H1 (cell line): ENCODE measurements at regions not wholly inside any gene's neighbourhood (a gene's known extent, or its start where the extent isn't known, plus 50 kb on each side); places are given as distances from the start of the nearest gene placed in this dataset.

Experiments
- CTCF ChIA-PET: fragments of 300-600 bp; sonication (Branson Sonifier 250); formaldehyde crosslinking; loops from one replicate; lab custom pipeline; 2021; ENCODE audit not compliant: partially characterized antibody; lab: Charles Lee
- POLR2A ChIA-PET: fragments of 300-600 bp; sonication (Branson Sonifier 250); formaldehyde crosslinking; loops from one replicate; lab custom pipeline; 2021; ENCODE audit warnings: inconsistent platforms; ENCODE audit not compliant: partially characterized antibody; lab: Charles Lee
- DNase-seq, 2 experiments: peaks; one replicate each; pipeline versions ENCODE4 v3.0.0 to v3.0.0-alpha.2; 2010 to 2022; ENCODE audit warnings: low spot score in 2 of 2, low read depth in 1 of 2, mixed read lengths in 1 of 2
- FAIRE-seq: peaks from 2 replicates; lab custom pipeline; 2011; peaks lifted over from hg19 to GRCh38; lab: Jason Lieb, UNC
- H2AFZ ChIP-seq: 2 replicates; pipeline ENCODE4 v1.8.1; 2012; ENCODE audit warnings: low read length, inconsistent platforms
- H2AK5ac ChIP-seq: 2 replicates; pipeline ENCODE4 v1.6.1; 2013; ENCODE audit warnings: low read depth, low read length
- H2BK120ac ChIP-seq: replicated peaks from 2 replicates; pipeline ENCODE3; 2013; ENCODE audit warnings: low read depth, low read length, inconsistent platforms
- H2BK12ac ChIP-seq: 2 replicates; pipeline ENCODE4 v1.6.1; 2013; ENCODE audit warnings: low read depth, low read length
- H2BK15ac ChIP-seq: 2 replicates; pipeline ENCODE4 v1.6.1; 2013; ENCODE audit warnings: low read length
- H2BK20ac ChIP-seq: 2 replicates; pipeline ENCODE4 v1.6.1; 2013; ENCODE audit warnings: low read length
- H2BK5ac ChIP-seq: 2 replicates; pipeline ENCODE4 v1.6.1; 2013; ENCODE audit warnings: low read depth, low read length
- H3K14ac ChIP-seq: 2 replicates; pipeline ENCODE4 v1.6.1; 2013; ENCODE audit warnings: inconsistent platforms; ENCODE audit not compliant: insufficient read length
- H3K18ac ChIP-seq: 2 replicates; pipeline ENCODE4 v1.6.1; 2013; ENCODE audit warnings: low read length; ENCODE audit errors: extremely low read depth
- H3K23ac ChIP-seq: 2 replicates; pipeline ENCODE4 v1.6.1; 2013; ENCODE audit warnings: inconsistent platforms; ENCODE audit not compliant: insufficient read length
- H3K23me2 ChIP-seq: 2 replicates; pipeline ENCODE4 v1.6.1; 2013; ENCODE audit warnings: low read depth, low read length
- H3K27ac ChIP-seq: 2 replicates; pipeline ENCODE4 v1.6.1; 2011; ENCODE audit warnings: low read depth, low read length, inconsistent platforms
- H3K27me3 ChIP-seq, 4 experiments: replicated peaks in 1 of 4; 1 replicate in 1 of 4; 2 replicates in 3 of 4; pipeline versions ENCODE4 v1.6.1 to v1.8.1; 2011 to 2013; ENCODE audit warnings: low read length in 3 of 4, mild to moderate bottlenecking in 3 of 4, inconsistent platforms in 2 of 4, mixed read lengths in 2 of 4, moderate library complexity in 1 of 4; ENCODE audit not compliant: control insufficient read depth in 3 of 4, insufficient read depth in 3 of 4; ENCODE audit errors: extremely low read depth in 1 of 4
- H3K36me3 ChIP-seq, 4 experiments: 2 replicates each; pipeline versions ENCODE4 v1.6.1 to v1.8.1; 2011 to 2013; ENCODE audit warnings: mild to moderate bottlenecking in 4 of 4, low read length in 3 of 4, moderate library complexity in 2 of 4, control low read depth in 1 of 4, inconsistent platforms in 1 of 4; ENCODE audit not compliant: insufficient read depth in 4 of 4, control insufficient read depth in 2 of 4
- H3K4ac ChIP-seq: replicated peaks from 2 replicates; pipeline ENCODE3; 2013; ENCODE audit warnings: low read length, low read depth, mixed read lengths, inconsistent platforms; ENCODE audit not compliant: insufficient read length
- H3K4me1 ChIP-seq, 4 experiments: replicated peaks in 1 of 4; 1 replicate in 1 of 4; 2 replicates in 3 of 4; pipeline versions ENCODE4 v1.6.1 to v1.8.1; 2011 to 2013; ENCODE audit warnings: low read length in 3 of 4, inconsistent platforms in 2 of 4, mixed read lengths in 1 of 4; ENCODE audit not compliant: insufficient read depth in 4 of 4, control insufficient read depth in 3 of 4
- H3K4me2 ChIP-seq, 2 experiments: 2 replicates each; pipeline versions ENCODE4 v1.6.1 to v1.8.1; 2011 to 2013; ENCODE audit warnings: low read depth in 2 of 2, low read length in 2 of 2, control low read depth in 1 of 2, inconsistent platforms in 1 of 2, mild to moderate bottlenecking in 1 of 2; ENCODE audit not compliant: insufficient read depth in 1 of 2
- H3K4me3 ChIP-seq, 4 experiments: fragments of 200-600, 300-600 bp in 1 of 4; sonication (generic), shearing (Covaris generic), sonication (Bioruptor Twin) in 1 of 4; 2 replicates each; pipeline versions ENCODE4 v1.5.1 to v1.8.1; 2011 to 2016; ENCODE audit warnings: low read length in 4 of 4, low read depth in 3 of 4, control low read depth in 2 of 4, inconsistent platforms in 2 of 4, mild to moderate bottlenecking in 2 of 4, mixed read lengths in 1 of 4, moderate library complexity in 1 of 4; ENCODE audit not compliant: insufficient read depth in 2 of 4; ENCODE audit errors: extremely low read depth in 1 of 4
- H3K56ac ChIP-seq: replicated peaks from 2 replicates; pipeline ENCODE3; 2013; ENCODE audit warnings: low read depth, mild to moderate bottlenecking, mixed read lengths, low read length, inconsistent platforms; ENCODE audit not compliant: insufficient read length
- H3K79me1 ChIP-seq: 2 replicates; pipeline ENCODE4 v1.6.1; 2013; ENCODE audit warnings: low read depth, low read length, control low read depth
- H3K79me2 ChIP-seq, 2 experiments: 2 replicates each; pipeline versions ENCODE4 v1.6.1 to v1.8.1; 2012 to 2013; ENCODE audit warnings: low read length in 2 of 2, mild to moderate bottlenecking in 2 of 2, inconsistent platforms in 1 of 2; ENCODE audit not compliant: insufficient read depth in 2 of 2, control insufficient read depth in 1 of 2
- H3K9ac ChIP-seq, 4 experiments: replicated peaks in 1 of 4; 1 replicate in 1 of 4; 2 replicates in 3 of 4; pipeline versions ENCODE4 v1.6.1 to v1.8.1; 2011 to 2013; ENCODE audit warnings: low read depth in 3 of 4, low read length in 3 of 4, control low read depth in 2 of 4, mild to moderate bottlenecking in 2 of 4, moderate library complexity in 2 of 4, inconsistent platforms in 1 of 4; ENCODE audit errors: extremely low read depth in 1 of 4
- H3K9me3 ChIP-seq, 2 experiments: 2 replicates each; pipeline versions ENCODE4 v1.6.1 to v1.8.1; 2012 to 2013; ENCODE audit warnings: mild to moderate bottlenecking in 2 of 2, moderate library complexity in 2 of 2, control low read depth in 1 of 2, inconsistent platforms in 1 of 2, low read depth in 1 of 2, low read length in 1 of 2, mixed read lengths in 1 of 2; ENCODE audit not compliant: insufficient read depth in 2 of 2
- H4K20me1 ChIP-seq, 2 experiments: replicated peaks in 1 of 2; 2 replicates each; pipeline versions ENCODE3 to v1.8.1; 2011 to 2013; ENCODE audit warnings: inconsistent platforms in 2 of 2, low read length in 2 of 2, mild to moderate bottlenecking in 1 of 2; ENCODE audit not compliant: insufficient read depth in 2 of 2, control insufficient read depth in 1 of 2
- H4K5ac ChIP-seq: 2 replicates; pipeline ENCODE4 v1.6.1; 2013; ENCODE audit warnings: low read length, low read depth, mixed read lengths, inconsistent platforms; ENCODE audit not compliant: insufficient read length
- H4K8ac ChIP-seq: 2 replicates; pipeline ENCODE4 v1.8.0; 2013; ENCODE audit warnings: mild to moderate bottlenecking, moderate library complexity, low read length, inconsistent platforms; ENCODE audit not compliant: insufficient read depth; ENCODE audit errors: extremely low read depth
- H4K91ac ChIP-seq: replicated peaks from 2 replicates; pipeline ENCODE3; 2013; ENCODE audit warnings: low read length, mixed read lengths, inconsistent platforms; ENCODE audit not compliant: insufficient read length
- ATF3 ChIP-seq: IDR thresholded peaks from 2 replicates; pipeline ENCODE4 v1.6.1; 2011; ENCODE audit warnings: low read depth, mild to moderate bottlenecking, low read length; ENCODE audit not compliant: insufficient read depth
- GTF2F1 ChIP-seq: IDR thresholded peaks from 2 replicates; pipeline ENCODE4 v1.6.1; 2012; ENCODE audit warnings: low read depth, low read length, improper control_type of control experiment, borderline replicate concordance
- NANOG ChIP-seq: IDR thresholded peaks from 2 replicates; pipeline ENCODE4 v1.6.1; 2011; ENCODE audit warnings: low read length, low read depth, mild to moderate bottlenecking, inconsistent platforms; ENCODE audit not compliant: insufficient read depth, poor library complexity, severe bottlenecking
- WGBS, 2 experiments: shearing (Covaris generic) in 1 of 2; methylation state at CpG; one replicate each; pipeline versions ENCODE4 v1.1.6 to v1.1.7; 2013 to 2015; ENCODE audit warnings: low lambda C conversion rate in 2 of 2, mixed read lengths in 2 of 2, inconsistent platforms in 1 of 2, low coverage in 1 of 2, missing lambda C conversion rate in 1 of 2; ENCODE audit not compliant: insufficient replicate concordance in 2 of 2, insufficient coverage in 1 of 2, insufficient read length in 1 of 2; ENCODE audit errors: extremely low coverage in 1 of 2, missing lambda C conversion rate in 1 of 2; 5-methylcytosine and 5-hydroxymethylcytosine counted together

GRCh38 chr17:26782153-26782552, 511.8 kb upstream of the WSB1 start:
- Histone ChIP-seq H2BK5ac (no peak overlapping the region), H2BK15ac (no peak overlapping the region), H2AFZ (no peak overlapping the region), H3K23me2 (peaks cover 15% of the 10 kb centered on the region; the same call in 1 of the 2 replicates), H3K4me1 (no peaks in the 10 kb centered on the region), H2BK20ac (no peak overlapping the region), H4K91ac (no peak overlapping the region), H3K18ac (no peak overlapping the region), H4K5ac (no peak overlapping the region), H3K9ac (no peak overlapping the region), H3K14ac (no peak overlapping the region), H3K36me3 (no peaks in the 10 kb centered on the region), H3K27me3 (no peaks in the 10 kb centered on the region), H3K4me3 (no peak overlapping the region), H3K23ac (no peak overlapping the region), H3K56ac (no peak overlapping the region), H3K9me3 (peaks cover 42 to 67% of the 10 kb centered on the region in 2 experiments), H3K79me1 (no peaks in the 10 kb centered on the region), H2BK12ac (no peak overlapping the region), H2AK5ac (no peak overlapping the region), H3K4me2 (no peak overlapping the region), H2BK120ac (no peak overlapping the region), H3K4ac (no peak overlapping the region), H3K27ac (no peak overlapping the region), H3K79me2 (no peaks in the 10 kb centered on the region), H4K8ac (no peak overlapping the region), H4K20me1 (no peaks in the 10 kb centered on the region)
- DNase-seq (no peak), FAIRE-seq (no peak)
- WGBS, 2 experiments, result 85% methylated on average over 6 of the region's 6 CpGs; no CpG with 5 or more reads in 1 of the 2 experiments
- ChIA-PET POLR2A (no interaction called here), CTCF (no interaction called here)
- no peak for TF ChIP-seq GTF2F1
- TF ChIP-seq NANOG, result no peak
- no peak for TF ChIP-seq ATF3
